Natural killer cell (primary cell): ENCODE measurements at regions not wholly inside any gene's neighbourhood (a gene's known extent, or its start where the extent isn't known, plus 50 kb on each side); places are given as distances from the start of the nearest gene placed in this dataset.
"Not testable (repeated sequence)": the region's sequence is repeated elsewhere in the genome, so short reads cannot be mapped to it uniquely, and the experiment has no call there.

Experiments used
- ATAC-seq, 3 donors: fragments of 150-1000 bp in 2 of 3; fragments of 200-7000 bp in 1 of 3; cut with Tn5 transposase; 1 replicate in 1 of 3; 2 replicates in 2 of 3; pipeline ENCODE4 v1.10.0; 2021; ENCODE audit warnings: mild to moderate bottlenecking in 2 of 3, moderate library complexity in 2 of 3
- DNase-seq, 2 donors: peaks; one replicate each; pipeline versions ENCODE4 v3.0.0 to v3.0.0-alpha.2; 2013 to 2021; ENCODE audit warnings: mixed read lengths in 1 of 2
- H3K27ac ChIP-seq: one replicate; pipeline ENCODE4 v1.5.1; 2013; ENCODE audit warnings: mild to moderate bottlenecking, low read length
- H3K27me3 ChIP-seq: one replicate; pipeline ENCODE4 v1.6.1; 2013; ENCODE audit warnings: low read length; ENCODE audit not compliant: control insufficient read depth, insufficient read depth
- H3K36me3 ChIP-seq: one replicate; pipeline ENCODE4 v1.6.1; 2013; ENCODE audit warnings: low read length; ENCODE audit not compliant: control insufficient read depth, insufficient read depth
- H3K4me1 ChIP-seq: one replicate; pipeline ENCODE4 v1.6.1; 2013; ENCODE audit warnings: low read length; ENCODE audit not compliant: control insufficient read depth, insufficient read depth
- H3K4me3 ChIP-seq: one replicate; pipeline ENCODE4 v1.5.1; 2013; ENCODE audit warnings: low read length
- H3K9me3 ChIP-seq: one replicate; pipeline ENCODE4 v1.6.1; 2013; ENCODE audit warnings: low read length; ENCODE audit not compliant: control insufficient read depth, insufficient read depth
- H3K27ac Mint-ChIP-seq, 2 donors: one replicate each; pipeline ENCODE4 v1.8.0; 2022; ENCODE audit warnings: mild to moderate bottlenecking in 2 of 2, mixed read lengths in 2 of 2, moderate library complexity in 1 of 2
- H3K27me3 Mint-ChIP-seq, 2 donors: one replicate each; pipeline ENCODE4 v1.8.0; 2022; ENCODE audit warnings: low read depth in 2 of 2, mixed read lengths in 2 of 2
- H3K36me3 Mint-ChIP-seq: one replicate; pipeline ENCODE4 v1.8.0; 2022; ENCODE audit warnings: mixed read lengths
- H3K4me1 Mint-ChIP-seq, 2 donors: one replicate each; pipeline ENCODE4 v1.8.0; 2022; ENCODE audit warnings: mixed read lengths in 2 of 2
- H3K4me3 Mint-ChIP-seq: one replicate; pipeline ENCODE4 v1.8.0; 2022; ENCODE audit warnings: mild to moderate bottlenecking, moderate library complexity, mixed read lengths
- H3K9me3 Mint-ChIP-seq, 2 donors: one replicate each; pipeline ENCODE4 v1.8.0; 2022; ENCODE audit warnings: mixed read lengths in 2 of 2
- WGBS: methylation state at CpG from one replicate; pipeline ENCODE4 v1.1.7; 2013; ENCODE audit warnings: missing lambda C conversion rate; ENCODE audit not compliant: insufficient coverage; 5-methylcytosine and 5-hydroxymethylcytosine counted together
- intact Hi-C: fragments of 100-400 bp; cut with micrococcal nuclease; formaldehyde crosslinking; loops from one replicate; pipeline ENCODE4 v1.14.2; 2022

GRCh38 chr16:29602247-29602625, 60.8 kb upstream of the SPN start:
- Mint-ChIP-seq H3K27ac (peak overlapping the region; percentile 61 to 74), H3K4me3 (peak overlapping the region; percentile 42), H3K4me1 (peaks cover 9 to 29% of the 10 kb centered on the region in 2 donors)
- not testable (repeated sequence) for H3K36me3 Mint-ChIP-seq, H3K9me3 ChIP-seq, H3K4me3 ChIP-seq, H3K9me3 Mint-ChIP-seq, ATAC-seq, H3K27ac ChIP-seq, H3K27me3 Mint-ChIP-seq, H3K27me3 ChIP-seq, H3K36me3 ChIP-seq, DNase-seq
- 80% methylated on average over 8 of the region's 9 CpGs for WGBS
- intact Hi-C loops = loop anchor here (10.0 kb wide), 1 partner anchor 63 kb away; the partner anchor contains the start of gene SPN
- H3K4me1 ChIP-seq = peaks cover 41% of the 10 kb centered on the region

- not testable (repeated sequence) for H3K27me3 ChIP-seq, DNase-seq, H3K9me3 Mint-ChIP-seq, H3K36me3 ChIP-seq, H3K36me3 Mint-ChIP-seq, ATAC-seq, H3K9me3 ChIP-seq, H3K4me3 Mint-ChIP-seq, H3K4me3 ChIP-seq, H3K27me3 Mint-ChIP-seq, H3K27ac ChIP-seq
- peaks cover 41% of the 10 kb centered on the region for H3K4me1 ChIP-seq
- WGBS = 92% methylated on average over 5 of the region's 6 CpGs
- Mint-ChIP-seq H3K27ac (peak overlapping the region; percentile 61 to 74), H3K4me1 (peaks cover 9 to 29% of the 10 kb centered on the region in 2 donors)
- intact Hi-C loops = loop anchor here (10.0 kb wide), 1 partner anchor 62 kb away; the partner anchor contains the start of gene SPN
Measured at GRCh38 chr16:29602683-29603088, 60.4 kb upstream of the SPN start.

- intact Hi-C loops = loop anchor here (10.0 kb wide), 1 partner anchor 60 kb away; the partner anchor contains the start of gene SPN
Measured at GRCh38 chr16:29604631-29605549, 58.2 kb upstream of the SPN start.

DNA sequence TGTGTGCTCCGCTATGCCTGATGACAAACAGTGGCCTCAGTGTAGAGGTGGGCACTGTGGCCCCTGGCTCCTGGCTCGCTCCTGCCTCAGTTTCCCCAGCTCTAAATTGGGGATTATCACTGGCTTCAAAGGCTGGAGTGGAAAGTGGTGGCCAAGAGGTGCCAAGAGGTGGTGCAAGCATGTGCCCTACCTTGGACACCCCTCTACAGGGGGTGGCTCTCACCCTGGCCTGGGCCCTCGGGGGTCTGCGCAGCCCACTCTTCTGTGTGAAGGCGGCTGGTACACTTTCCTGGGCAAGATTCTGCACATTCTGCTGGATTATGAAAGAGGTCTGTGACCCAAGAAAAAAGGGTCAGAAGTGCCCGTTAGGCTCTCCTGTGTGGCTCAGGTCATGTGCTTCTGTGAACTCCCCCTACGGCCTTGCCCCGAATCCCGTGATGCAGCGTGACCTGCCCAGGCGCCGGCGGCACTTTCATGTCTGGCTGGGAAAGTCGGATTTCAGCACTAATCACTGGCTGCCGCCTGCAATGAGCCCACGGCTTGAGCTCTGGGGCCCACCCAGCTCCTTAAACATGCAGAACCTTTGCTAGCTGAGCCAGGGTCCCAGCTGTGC, 57.3 kb upstream of the SPN start:
- peaks cover 26% of the 10 kb centered on the region for H3K4me1 ChIP-seq
- not testable (repeated sequence) for ATAC-seq, H3K27ac Mint-ChIP-seq, H3K9me3 ChIP-seq, H3K36me3 ChIP-seq, H3K36me3 Mint-ChIP-seq, H3K27ac ChIP-seq, H3K4me3 ChIP-seq, DNase-seq, H3K27me3 Mint-ChIP-seq, H3K27me3 ChIP-seq, H3K4me3 Mint-ChIP-seq, H3K9me3 Mint-ChIP-seq
- intact Hi-C loops = loop anchor here (10.0 kb wide), 1 partner anchor 59 kb away; the partner anchor contains the start of gene SPN
- WGBS = 97% methylated on average over 14 of the region's 16 CpGs
- H3K4me1 Mint-ChIP-seq = peaks cover 0 to 20% of the 10 kb centered on the region in 2 donors

More at GRCh38 chr16:29604631-29605549, 58.2 kb upstream of the SPN start:
- not testable (repeated sequence) for H3K27ac ChIP-seq, H3K4me3 Mint-ChIP-seq, H3K27me3 ChIP-seq, ATAC-seq, DNase-seq, H3K27ac Mint-ChIP-seq, H3K9me3 Mint-ChIP-seq, H3K9me3 ChIP-seq, H3K36me3 Mint-ChIP-seq, H3K36me3 ChIP-seq, H3K4me3 ChIP-seq, H3K27me3 Mint-ChIP-seq
- peaks cover 34% of the 10 kb centered on the region for H3K4me1 ChIP-seq
- WGBS = 83% methylated on average over 20 of the region's 21 CpGs
- H3K4me1 Mint-ChIP-seq = peaks cover 3 to 28% of the 10 kb centered on the region in 2 donors

- H3K9me3 Mint-ChIP-seq, H3K36me3 Mint-ChIP-seq, H3K4me3 ChIP-seq, H3K36me3 ChIP-seq, H3K27me3 Mint-ChIP-seq, ATAC-seq, H3K27ac ChIP-seq, H3K4me3 Mint-ChIP-seq, H3K9me3 ChIP-seq, H3K27me3 ChIP-seq, DNase-seq, H3K27ac Mint-ChIP-seq: not testable (repeated sequence)
- 80% methylated on average over 22 of the region's 26 CpGs for WGBS
- peaks cover 0 to 16% of the 10 kb centered on the region in 2 donors for H3K4me1 Mint-ChIP-seq
- peaks cover 22% of the 10 kb centered on the region for H3K4me1 ChIP-seq
- intact Hi-C loops = loop anchor here (10.0 kb wide), 1 partner anchor 58 kb away; the partner anchor contains the start of gene SPN
Measured at GRCh38 chr16:29606669-29607427, 56.2 kb upstream of the SPN start.

DNA sequence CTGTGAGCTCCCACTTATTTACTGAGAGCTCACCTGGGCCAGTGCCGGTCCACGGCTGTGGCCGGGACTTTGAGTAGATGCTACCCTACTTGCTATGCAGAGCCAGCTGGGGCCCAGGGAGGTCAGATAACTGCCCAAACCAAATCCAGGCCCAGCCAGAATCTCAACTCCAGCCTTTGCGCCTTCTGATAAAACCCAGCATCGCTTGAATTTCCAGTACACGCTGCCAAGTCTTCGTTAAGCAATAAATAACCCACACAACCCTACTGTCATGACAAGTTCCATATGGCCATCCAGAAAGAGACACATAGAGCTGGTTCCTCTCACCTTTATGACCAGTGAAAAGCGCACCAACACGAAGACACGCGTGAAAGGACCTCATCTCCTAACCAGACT, 55.6 kb upstream of the SPN start:
- not testable (repeated sequence) for H3K36me3 ChIP-seq, ATAC-seq

More for the DNA sequence above, 55.6 kb upstream of the SPN start:
- H3K4me3 Mint-ChIP-seq, H3K36me3 Mint-ChIP-seq, H3K27me3 ChIP-seq, H3K27ac Mint-ChIP-seq, H3K27ac ChIP-seq, H3K9me3 ChIP-seq, H3K27me3 Mint-ChIP-seq, DNase-seq, H3K4me3 ChIP-seq, H3K9me3 Mint-ChIP-seq: not testable (repeated sequence)
- H3K4me1 Mint-ChIP-seq = peaks cover 4 to 12% of the 10 kb centered on the region in 2 donors
- WGBS = 90% methylated on average over 9 of the region's 11 CpGs
- intact Hi-C loops = loop anchor here (10.0 kb wide), 1 partner anchor 57 kb away; the partner anchor contains the start of gene SPN
- peaks cover 18% of the 10 kb centered on the region for H3K4me1 ChIP-seq
